Activated CD4-positive, alpha-beta T cell treated with anti-CD3 and anti-CD28 coated beads for 24 hours (primary cell): ENCODE measurements at regions not wholly inside any gene's neighbourhood (a gene's known extent, or its start where the extent isn't known, plus 50 kb on each side); places are given as distances from the start of the nearest gene placed in this dataset.
"Not testable (repeated sequence)": the region's sequence is repeated elsewhere in the genome, so short reads cannot be mapped to it uniquely, and the experiment has no call there.

ENCODE experiments used
- DNase-seq, 2 donors: peaks; one replicate each; pipeline ENCODE4 v3.0.0-alpha.2; 2020; ENCODE audit warnings: low read depth in 2 of 2

GRCh38 chr5:106818552-106818951, 852.2 kb downstream of the EFNA5 start:
- no peak for DNase-seq

- no peak for DNase-seq
Measured at GRCh38 chr5:106814961-106815360, 855.8 kb downstream of the EFNA5 start.

- no peak for DNase-seq
Measured at GRCh38 chr5:106801554-106801953, 869.2 kb downstream of the EFNA5 start.

GRCh38 chr5:106797996-106798395, 872.7 kb downstream of the EFNA5 start:
- DNase-seq: no peak

- no peak for DNase-seq
Measured at GRCh38 chr5:106796081-106796480, 874.7 kb downstream of the EFNA5 start.

GRCh38 chr5:106784846-106785245, 885.9 kb downstream of the EFNA5 start:
- no peak for DNase-seq

GRCh38 chr5:106780355-106780754, 890.4 kb downstream of the EFNA5 start:
- DNase-seq: no peak

GRCh38 chr5:106776515-106776914, 894.2 kb downstream of the EFNA5 start:
- not testable (repeated sequence) for DNase-seq

- no peak for DNase-seq
Measured at GRCh38 chr5:106768392-106768791, 902.3 kb downstream of the EFNA5 start.

GRCh38 chr5:106766916-106767315, 903.8 kb downstream of the EFNA5 start:
- DNase-seq: no peak

GRCh38 chr5:106759581-106759980, 911.2 kb downstream of the EFNA5 start:
- DNase-seq: no peak

GRCh38 chr5:106759152-106759551, 911.6 kb downstream of the EFNA5 start:
- DNase-seq: no peak

- DNase-seq: no peak
Measured at GRCh38 chr5:106757672-106758071, 913.1 kb downstream of the EFNA5 start.

- DNase-seq: no peak
Measured at GRCh38 chr5:106755789-106756188, 914.9 kb downstream of the EFNA5 start.

GRCh38 chr5:106755066-106755465, 915.7 kb downstream of the EFNA5 start:
- no peak for DNase-seq

- no peak for DNase-seq
Measured at GRCh38 chr5:106749826-106750225, 920.9 kb downstream of the EFNA5 start.

GRCh38 chr5:106739127-106739526, 931.6 kb downstream of the EFNA5 start:
- no peak for DNase-seq

GRCh38 chr5:106737111-106737510, 933.6 kb downstream of the EFNA5 start:
- DNase-seq: no peak

- DNase-seq: no peak
Measured at GRCh38 chr5:106732624-106733023, 938.1 kb downstream of the EFNA5 start.

GRCh38 chr5:106730912-106731311, 939.8 kb downstream of the EFNA5 start:
- DNase-seq: no peak

GRCh38 chr5:106730506-106730905, 940.2 kb downstream of the EFNA5 start:
- no peak for DNase-seq

- DNase-seq: no peak
Measured at GRCh38 chr5:106728208-106728607, 942.5 kb downstream of the EFNA5 start.

- DNase-seq: no peak
Measured at GRCh38 chr5:106727071-106727470, 943.7 kb downstream of the EFNA5 start.

- no peak for DNase-seq
Measured at GRCh38 chr5:106720367-106720766, 950.4 kb downstream of the EFNA5 start.

GRCh38 chr5:106699796-106700195, 970.9 kb downstream of the EFNA5 start:
- no peak for DNase-seq
